ENCODE measurements at regions not wholly inside any gene's neighbourhood (a gene's known extent, or its start where the extent isn't known, plus 50 kb on each side); places are given as distances from the start of the nearest gene placed in this dataset.

GRCh38 chr14:86597279-86597678, 1067.3 kb downstream of the FLRT2 start (continued):
- TF ChIP-seq, protein P1, sequence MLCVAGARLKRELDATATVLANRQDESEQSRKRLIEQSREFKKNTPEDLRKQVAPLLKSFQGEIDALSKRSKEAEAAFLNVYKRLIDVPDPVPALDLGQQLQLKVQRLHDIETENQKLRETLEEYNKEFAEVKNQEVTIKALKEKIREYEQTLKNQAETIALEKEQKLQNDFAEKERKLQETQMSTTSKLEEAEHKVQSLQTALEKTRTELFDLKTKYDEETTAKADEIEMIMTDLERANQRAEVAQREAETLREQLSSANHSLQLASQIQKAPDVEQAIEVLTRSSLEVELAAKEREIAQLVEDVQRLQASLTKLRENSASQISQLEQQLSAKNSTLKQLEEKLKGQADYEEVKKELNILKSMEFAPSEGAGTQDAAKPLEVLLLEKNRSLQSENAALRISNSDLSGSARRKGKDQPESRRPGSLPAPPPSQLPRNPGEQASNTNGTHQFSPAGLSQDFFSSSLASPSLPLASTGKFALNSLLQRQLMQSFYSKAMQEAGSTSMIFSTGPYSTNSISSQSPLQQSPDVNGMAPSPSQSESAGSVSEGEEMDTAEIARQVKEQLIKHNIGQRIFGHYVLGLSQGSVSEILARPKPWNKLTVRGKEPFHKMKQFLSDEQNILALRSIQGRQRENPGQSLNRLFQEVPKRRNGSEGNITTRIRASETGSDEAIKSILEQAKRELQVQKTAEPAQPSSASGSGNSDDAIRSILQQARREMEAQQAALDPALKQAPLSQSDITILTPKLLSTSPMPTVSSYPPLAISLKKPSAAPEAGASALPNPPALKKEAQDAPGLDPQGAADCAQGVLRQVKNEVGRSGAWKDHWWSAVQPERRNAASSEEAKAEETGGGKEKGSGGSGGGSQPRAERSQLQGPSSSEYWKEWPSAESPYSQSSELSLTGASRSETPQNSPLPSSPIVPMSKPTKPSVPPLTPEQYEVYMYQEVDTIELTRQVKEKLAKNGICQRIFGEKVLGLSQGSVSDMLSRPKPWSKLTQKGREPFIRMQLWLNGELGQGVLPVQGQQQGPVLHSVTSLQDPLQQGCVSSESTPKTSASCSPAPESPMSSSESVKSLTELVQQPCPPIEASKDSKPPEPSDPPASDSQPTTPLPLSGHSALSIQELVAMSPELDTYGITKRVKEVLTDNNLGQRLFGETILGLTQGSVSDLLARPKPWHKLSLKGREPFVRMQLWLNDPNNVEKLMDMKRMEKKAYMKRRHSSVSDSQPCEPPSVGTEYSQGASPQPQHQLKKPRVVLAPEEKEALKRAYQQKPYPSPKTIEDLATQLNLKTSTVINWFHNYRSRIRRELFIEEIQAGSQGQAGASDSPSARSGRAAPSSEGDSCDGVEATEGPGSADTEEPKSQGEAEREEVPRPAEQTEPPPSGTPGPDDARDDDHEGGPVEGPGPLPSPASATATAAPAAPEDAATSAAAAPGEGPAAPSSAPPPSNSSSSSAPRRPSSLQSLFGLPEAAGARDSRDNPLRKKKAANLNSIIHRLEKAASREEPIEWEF (IDR thresholded peaks at IDR 0.05; ENCODE audit: insufficient replicate concordance, low read depth, low read length) = no peak

DNA sequence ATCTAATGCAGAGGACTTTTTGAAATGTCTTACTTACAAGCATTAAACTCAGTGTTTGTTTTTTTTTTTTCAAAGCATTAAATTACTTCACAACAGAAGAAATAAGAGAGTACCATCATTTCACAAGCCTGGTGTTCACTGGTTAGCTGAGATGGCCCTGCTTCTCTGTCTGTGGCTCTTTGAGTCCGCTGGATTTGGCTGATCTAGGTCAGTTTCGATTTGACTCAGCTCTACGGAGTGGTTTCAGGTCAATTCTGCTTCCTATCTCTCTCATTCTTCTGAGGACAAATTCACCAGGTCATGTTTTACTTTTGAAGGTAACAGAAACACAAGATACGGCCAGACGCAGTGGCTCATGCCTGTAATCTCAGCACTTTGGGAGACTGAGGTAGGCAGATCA, 1066.1 kb downstream of the FLRT2 start:
- ATAC-seq (0 out of 3 replicates have a peak, but pooled peaks have one; percentile 21), FAIRE-seq (no peak), DNase-seq (ENCODE audit: low read depth, low spot score) (no peak)
- H3K27me3 ChIP-seq (replicated peaks in 1 of 2; ENCODE audit: control insufficient read depth in 2 of 2, insufficient read depth in 2 of 2, low read length in 1 of 2) = no peaks in the 10 kb centered on the region
- H3K4me3 ChIP-seq = no peak overlapping the region
- H3K27ac ChIP-seq (ENCODE audit: control insufficient read depth, insufficient read depth) = no peak overlapping the region
- H3K4me2 ChIP-seq (ENCODE audit: control insufficient read depth, insufficient read depth) = no peak overlapping the region
- ChIA-PET POLR2A (no interaction called here), CTCF (interaction anchor here (1.5 kb wide), 1 partner anchor 9 kb away, joined by 4 read pairs; no protein-coding TSS in a partner anchor), SMC1A (ENCODE audit: uncharacterized antibody, unreplicated experiment) (no interaction called here), RAD21 (ENCODE audit: unreplicated experiment) (no interaction called here)
- intact Hi-C loops (cut with micrococcal nuclease; ENCODE audit: unreplicated experiment) = no loop called here
- in situ Hi-C loops (cut with MboI) = no loop called here
- H2AFZ ChIP-seq (ENCODE audit: control insufficient read depth, low read depth, low read length) = no peak overlapping the region
- H3K36me3 ChIP-seq (ENCODE audit: control insufficient read depth in 2 of 2, insufficient read depth in 2 of 2, low read length in 1 of 2) = no peaks in the 10 kb centered on the region
- no peaks in the 10 kb centered on the region for H3K9me3 ChIP-seq (replicated peaks; ENCODE audit: control insufficient read depth, insufficient read depth, low read length)
- BruUV-seq (replicated peaks) = no TSS peak
- no peaks in the 10 kb centered on the region for H4K20me1 ChIP-seq (ENCODE audit: control insufficient read depth, insufficient read depth)
- H3K79me2 ChIP-seq (ENCODE audit: control insufficient read depth, insufficient read depth, low read length) = no peaks in the 10 kb centered on the region
- TF ChIP-seq YY1 (IDR thresholded peaks at IDR 0.05; ENCODE audit: low read depth, low read length) (no peak), JUNB (IDR thresholded peaks at IDR 0.05) (peak; percentile 27; the same call in 1 of the 2 replicates)
- TF ChIP-seq, protein P2, sequence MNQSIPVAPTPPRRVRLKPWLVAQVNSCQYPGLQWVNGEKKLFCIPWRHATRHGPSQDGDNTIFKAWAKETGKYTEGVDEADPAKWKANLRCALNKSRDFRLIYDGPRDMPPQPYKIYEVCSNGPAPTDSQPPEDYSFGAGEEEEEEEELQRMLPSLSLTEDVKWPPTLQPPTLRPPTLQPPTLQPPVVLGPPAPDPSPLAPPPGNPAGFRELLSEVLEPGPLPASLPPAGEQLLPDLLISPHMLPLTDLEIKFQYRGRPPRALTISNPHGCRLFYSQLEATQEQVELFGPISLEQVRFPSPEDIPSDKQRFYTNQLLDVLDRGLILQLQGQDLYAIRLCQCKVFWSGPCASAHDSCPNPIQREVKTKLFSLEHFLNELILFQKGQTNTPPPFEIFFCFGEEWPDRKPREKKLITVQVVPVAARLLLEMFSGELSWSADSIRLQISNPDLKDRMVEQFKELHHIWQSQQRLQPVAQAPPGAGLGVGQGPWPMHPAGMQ (IDR thresholded peaks at IDR 0.05; ENCODE audit: borderline replicate concordance) = no peak
- WGBS (ENCODE audit: insufficient coverage, insufficient replicate concordance, low lambda C conversion rate, missing lambda C conversion rate) = 36% methylated on average over 5 of the region's 5 CpGs
- H3K9ac ChIP-seq (ENCODE audit: control insufficient read depth, insufficient read depth, low read length) = no peak overlapping the region
- H3K4me1 ChIP-seq (ENCODE audit: control insufficient read depth, insufficient read depth, low read length) = no peaks in the 10 kb centered on the region
